Subcutaneous abdominal adipose tissue (tissue), 5 donors: ENCODE measurements at regions not wholly inside any gene's neighbourhood (a gene's known extent, or its start where the extent isn't known, plus 50 kb on each side); places are given as distances from the start of the nearest gene placed in this dataset.
"Not testable (repeated sequence)": the region's sequence is repeated elsewhere in the genome, so short reads cannot be mapped to it uniquely, and the experiment has no call there.

Experiments used
- H3K27ac ChIP-seq: one replicate; pipeline ENCODE4 v1.7.0; 2013; ENCODE audit warnings: low read depth, mild to moderate bottlenecking, inconsistent platforms, low read length, moderate library complexity
- H3K27me3 ChIP-seq, 5 donors: one replicate each; pipeline ENCODE4 v1.7.0; 2013; ENCODE audit warnings: low read length in 5 of 5, inconsistent platforms in 1 of 5; ENCODE audit not compliant: control insufficient read depth in 5 of 5, insufficient read depth in 4 of 5
- H3K36me3 ChIP-seq, 5 donors: one replicate each; pipeline ENCODE4 v1.7.0; 2013; ENCODE audit warnings: low read length in 5 of 5; ENCODE audit not compliant: control insufficient read depth in 5 of 5, insufficient read depth in 5 of 5
- H3K4me1 ChIP-seq, 5 donors: one replicate each; pipeline ENCODE4 v1.7.0; 2013; ENCODE audit warnings: low read length in 5 of 5, mild to moderate bottlenecking in 3 of 5, moderate library complexity in 1 of 5; ENCODE audit not compliant: control insufficient read depth in 5 of 5, insufficient read depth in 5 of 5
- H3K4me3 ChIP-seq, 5 donors: one replicate each; pipeline ENCODE4 v1.7.0; 2013; ENCODE audit warnings: low read length in 5 of 5, low read depth in 1 of 5
- H3K9ac ChIP-seq, 5 donors: one replicate each; pipeline ENCODE4 v1.7.0; 2013; ENCODE audit warnings: low read length in 5 of 5, mild to moderate bottlenecking in 4 of 5, moderate library complexity in 3 of 5
- H3K9me3 ChIP-seq, 5 donors: one replicate each; pipeline ENCODE4 v1.7.0; 2013; ENCODE audit warnings: low read length in 5 of 5; ENCODE audit not compliant: control insufficient read depth in 5 of 5
- donor health status: healthy.
- donor health status: healthy.
- donor health status: healthy.
- donor health status: healthy.
- donor health status: healthy.

DNA sequence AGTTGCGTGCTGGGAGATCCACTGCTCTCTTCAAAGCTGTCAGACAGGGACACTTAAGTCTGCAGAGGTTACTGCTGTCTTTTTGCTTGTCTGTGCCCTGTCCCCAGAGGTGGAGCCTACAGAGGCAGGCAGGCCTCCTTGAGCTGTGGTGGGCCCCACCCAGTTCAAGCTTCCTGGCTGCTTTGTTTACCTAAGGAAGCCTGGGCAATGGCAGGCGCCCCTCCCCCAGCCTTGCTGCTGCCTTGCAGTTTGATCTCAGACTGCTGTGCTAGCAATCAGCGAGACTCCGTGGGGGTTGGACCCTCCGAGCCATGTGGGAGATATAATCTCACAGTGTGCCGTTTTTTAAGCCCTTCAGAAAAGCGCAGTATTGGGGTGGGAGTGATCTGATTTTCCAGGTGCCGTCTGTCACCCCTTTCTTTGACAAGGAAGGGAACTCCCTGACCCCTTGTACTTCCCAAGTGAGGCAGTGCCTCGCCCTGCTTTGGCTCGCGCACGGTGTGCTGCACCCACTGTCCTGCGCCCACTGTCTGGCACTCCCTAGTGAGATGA is 340.6 kb downstream of the PAX1 start:
- not testable (repeated sequence) for H3K9me3 ChIP-seq, H3K27ac ChIP-seq, H3K4me3 ChIP-seq

DNA sequence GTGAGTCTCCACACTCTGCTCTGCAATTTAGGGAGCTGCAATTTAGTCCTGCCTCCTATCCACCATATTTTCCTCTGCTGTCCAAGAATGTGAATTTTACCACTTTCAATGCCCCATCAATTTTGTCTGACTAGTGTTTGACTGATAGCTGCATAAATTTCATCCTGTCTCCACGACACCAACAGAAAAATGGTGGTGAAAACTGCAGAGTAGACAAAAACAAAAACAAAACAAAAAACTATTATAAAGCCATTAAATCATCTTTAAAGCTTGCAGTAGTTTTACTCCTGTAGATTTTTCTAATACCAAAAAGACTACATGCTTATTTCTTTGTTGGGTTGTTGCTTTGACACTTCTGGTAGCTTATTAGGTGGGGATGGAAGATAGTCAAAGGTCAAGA is 322.0 kb downstream of the PAX1 start:
- H3K9me3 ChIP-seq = peaks cover 0 to 9% (median 6%) of the 10 kb centered on the region in 5 donors
- H3K27ac ChIP-seq = no peak overlapping the region
- no peak overlapping the region for H3K9ac ChIP-seq
- H3K27me3 ChIP-seq = no peaks in the 10 kb centered on the region
- H3K4me3 ChIP-seq = no peak overlapping the region
- H3K36me3 ChIP-seq = no peaks in the 10 kb centered on the region
- H3K4me1 ChIP-seq = no peaks in the 10 kb centered on the region

More for the DNA sequence above, 340.6 kb downstream of the PAX1 start:
- H3K4me1 ChIP-seq, H3K9ac ChIP-seq, H3K27me3 ChIP-seq, H3K36me3 ChIP-seq: not testable (repeated sequence)

DNA sequence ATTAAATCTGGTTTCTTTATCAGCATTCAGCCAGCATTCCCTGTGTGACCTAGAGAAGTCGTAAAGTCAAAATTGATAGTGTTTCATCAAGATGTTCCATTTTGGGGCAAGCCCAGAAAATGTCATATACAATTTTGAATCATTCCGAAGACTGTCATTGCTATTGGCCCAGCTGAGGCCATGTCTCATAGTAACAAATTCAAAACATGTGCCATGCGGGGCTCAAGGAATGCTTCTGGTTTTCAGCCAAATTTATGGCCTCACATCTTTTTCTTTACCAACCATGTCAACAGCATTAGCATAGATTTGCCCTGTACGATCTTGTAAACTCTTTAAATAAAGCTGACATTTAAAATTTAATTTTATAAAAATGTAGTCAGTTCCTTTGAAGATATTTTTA is 314.7 kb downstream of the PAX1 start:
- H3K36me3 ChIP-seq = no peaks in the 10 kb centered on the region
- H3K27ac ChIP-seq = no peak overlapping the region
- no peaks in the 10 kb centered on the region for H3K27me3 ChIP-seq
- H3K9ac ChIP-seq = no peak overlapping the region
- H3K9me3 ChIP-seq = no peaks in the 10 kb centered on the region
- no peak overlapping the region for H3K4me3 ChIP-seq
- H3K4me1 ChIP-seq = no peaks in the 10 kb centered on the region

DNA sequence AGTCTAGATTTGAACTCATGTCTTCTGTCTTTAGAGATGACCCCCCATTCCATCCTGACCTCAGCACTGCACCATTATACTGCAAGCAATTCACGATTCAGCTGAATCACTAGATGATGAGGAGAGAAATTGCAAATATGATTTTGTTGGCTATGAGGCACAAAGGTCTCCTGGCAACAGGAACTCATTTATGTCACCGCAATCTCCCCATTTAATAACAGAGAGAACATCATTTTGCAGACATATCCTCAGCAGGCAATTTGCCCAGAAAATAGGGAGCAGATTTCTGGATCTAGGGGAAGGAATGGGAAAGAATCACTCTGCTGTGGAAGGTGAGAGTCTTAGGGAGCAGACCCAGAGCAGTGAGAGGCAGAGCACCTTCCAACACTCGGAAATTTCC is 303.0 kb downstream of the PAX1 start:
- no peak overlapping the region for H3K4me3 ChIP-seq
- H3K36me3 ChIP-seq = no peaks in the 10 kb centered on the region
- no peak overlapping the region for H3K9ac ChIP-seq
- no peaks in the 10 kb centered on the region for H3K9me3 ChIP-seq
- no peak overlapping the region for H3K27ac ChIP-seq
- H3K27me3 ChIP-seq = no peaks in the 10 kb centered on the region
- no peaks in the 10 kb centered on the region for H3K4me1 ChIP-seq

DNA sequence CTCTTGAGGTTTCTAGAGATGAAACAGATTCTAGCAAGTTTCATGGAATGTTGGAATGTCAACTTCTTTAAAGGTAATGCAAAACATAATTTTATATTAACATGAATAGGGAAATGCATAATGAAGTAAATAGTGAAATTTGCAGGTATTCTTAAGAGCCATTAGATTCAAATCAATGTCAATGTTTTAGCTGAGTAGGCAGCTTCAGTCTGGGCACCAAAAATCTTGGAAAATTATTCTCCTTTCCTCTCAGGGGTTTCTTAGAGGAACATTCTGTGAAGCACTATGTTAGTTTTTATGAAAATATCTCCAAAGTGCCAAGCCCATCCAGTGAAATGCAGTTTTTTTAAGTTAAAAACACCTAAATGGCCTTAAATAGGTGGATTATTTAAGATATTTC is 300.8 kb downstream of the PAX1 start:
- H3K27ac ChIP-seq = no peak overlapping the region
- no peaks in the 10 kb centered on the region for H3K36me3 ChIP-seq
- H3K27me3 ChIP-seq = no peaks in the 10 kb centered on the region
- no peak overlapping the region for H3K4me3 ChIP-seq
- no peaks in the 10 kb centered on the region for H3K4me1 ChIP-seq
- no peak overlapping the region for H3K9ac ChIP-seq
- H3K9me3 ChIP-seq = no peaks in the 10 kb centered on the region

DNA sequence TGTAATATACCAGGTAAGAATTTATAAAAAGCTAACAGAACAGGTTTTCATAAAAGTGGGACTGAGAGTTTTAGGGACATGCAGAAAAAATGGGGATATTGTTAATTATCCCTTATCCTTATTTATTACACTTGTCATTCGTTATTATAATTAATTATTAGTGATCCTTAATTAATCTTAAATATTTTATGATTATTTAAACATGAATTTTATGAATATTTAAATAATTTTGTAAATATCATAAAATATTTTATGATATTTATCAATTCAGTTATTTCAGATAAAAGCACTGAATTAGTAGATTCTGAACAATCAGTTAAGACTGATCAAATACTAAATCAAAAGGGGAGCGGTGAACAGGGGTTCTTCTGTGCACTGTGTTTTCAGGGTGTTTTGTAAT is 300.1 kb downstream of the PAX1 start:
- no peaks in the 10 kb centered on the region for H3K36me3 ChIP-seq
- no peak overlapping the region for H3K27ac ChIP-seq
- no peaks in the 10 kb centered on the region for H3K9me3 ChIP-seq
- no peak overlapping the region for H3K4me3 ChIP-seq
- H3K4me1 ChIP-seq = no peaks in the 10 kb centered on the region
- H3K9ac ChIP-seq = no peak overlapping the region
- H3K27me3 ChIP-seq = no peaks in the 10 kb centered on the region

DNA sequence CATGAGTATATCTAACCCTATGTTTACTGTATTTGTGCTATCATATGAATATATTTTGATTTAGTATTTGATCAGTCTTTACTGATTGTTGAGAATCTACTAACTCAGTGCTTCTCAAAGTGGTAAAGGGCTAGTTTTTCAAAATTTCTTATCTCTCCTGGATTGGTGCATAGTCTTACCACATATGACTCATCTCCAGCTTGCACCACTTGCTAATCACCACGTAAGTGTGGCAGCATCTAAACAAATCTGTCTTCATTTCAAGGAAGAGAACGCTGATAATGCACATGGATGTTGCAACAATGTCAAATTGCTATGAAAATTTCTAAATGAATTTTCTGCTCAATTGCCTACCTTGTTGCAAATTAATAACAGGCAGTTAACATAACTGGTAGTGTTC is 299.5 kb downstream of the PAX1 start:
- Histone ChIP-seq H3K4me1 (no peaks in the 10 kb centered on the region), H3K27me3 (no peaks in the 10 kb centered on the region), H3K9me3 (no peaks in the 10 kb centered on the region), H3K36me3 (no peaks in the 10 kb centered on the region), H3K27ac (no peak overlapping the region), H3K9ac (no peak overlapping the region), H3K4me3 (no peak overlapping the region)

DNA sequence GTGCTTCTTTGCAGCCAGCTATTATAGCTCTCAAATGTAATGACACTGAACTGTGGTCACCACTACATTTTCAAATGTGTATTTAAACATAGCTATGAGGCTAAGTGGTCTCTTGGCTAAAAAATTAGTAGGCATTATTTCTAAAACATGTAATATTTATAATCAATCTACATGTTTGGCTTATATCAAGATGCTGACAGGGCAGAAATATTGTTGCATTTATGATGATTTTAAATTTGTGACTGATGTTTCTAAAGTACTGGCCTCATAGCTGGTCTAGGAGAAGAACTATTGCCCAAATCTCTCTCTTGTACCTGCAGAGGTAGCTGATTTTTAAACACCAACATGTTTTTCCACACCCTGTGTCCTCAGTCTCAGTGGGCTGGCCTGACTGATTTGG is 298.2 kb downstream of the PAX1 start:
- H3K9ac ChIP-seq = no peak overlapping the region
- no peak overlapping the region for H3K27ac ChIP-seq
- no peaks in the 10 kb centered on the region for H3K27me3 ChIP-seq
- no peaks in the 10 kb centered on the region for H3K4me1 ChIP-seq
- no peak overlapping the region for H3K4me3 ChIP-seq
- no peaks in the 10 kb centered on the region for H3K36me3 ChIP-seq
- H3K9me3 ChIP-seq = no peaks in the 10 kb centered on the region

DNA sequence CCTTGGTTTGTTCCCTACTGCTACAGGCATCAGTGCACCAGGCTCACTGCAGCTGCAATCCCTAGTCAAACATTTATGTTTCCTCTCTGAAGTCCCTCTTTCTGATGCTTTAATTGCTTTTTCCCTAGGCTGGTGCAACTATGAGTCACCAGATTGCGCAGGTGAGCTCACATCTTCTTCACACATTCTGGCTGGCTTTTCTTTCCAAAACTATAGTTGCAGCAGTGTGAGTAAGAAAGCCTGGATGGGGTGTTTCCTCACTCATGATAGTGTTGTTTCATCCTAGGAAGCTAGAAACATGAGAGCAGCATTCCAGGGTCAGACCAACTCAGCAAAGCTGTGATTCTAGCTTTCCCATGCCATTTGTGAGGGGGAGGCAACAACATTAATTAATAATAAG is 296.4 kb downstream of the PAX1 start:
- Histone ChIP-seq H3K9ac (no peak overlapping the region), H3K27ac (no peak overlapping the region), H3K4me3 (no peak overlapping the region), H3K4me1 (no peaks in the 10 kb centered on the region), H3K27me3 (no peaks in the 10 kb centered on the region), H3K36me3 (no peaks in the 10 kb centered on the region), H3K9me3 (no peaks in the 10 kb centered on the region)

DNA sequence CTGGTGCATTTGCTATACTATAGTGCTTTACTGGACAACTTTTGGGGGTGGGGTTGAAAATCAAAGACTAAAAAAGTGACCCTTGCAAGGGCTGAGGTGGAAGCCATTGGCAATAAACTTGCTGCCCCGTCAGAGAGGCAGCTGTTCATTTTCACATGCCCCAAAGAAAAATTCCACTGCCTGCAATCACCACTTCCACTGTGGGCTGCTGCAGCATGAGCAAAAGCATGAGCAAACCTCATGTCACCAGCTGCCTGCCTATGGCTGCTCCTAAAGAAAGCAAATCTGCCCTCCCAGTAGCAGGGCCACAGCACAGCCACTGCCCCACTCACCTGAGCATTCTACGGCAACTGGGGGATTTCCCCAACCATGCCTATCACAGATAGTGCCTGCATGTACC is 290.0 kb downstream of the PAX1 start:
- no peak overlapping the region for H3K9ac ChIP-seq
- H3K9me3 ChIP-seq = peaks cover 0 to 4% (median 0%) of the 10 kb centered on the region in 5 donors
- no peak overlapping the region for H3K27ac ChIP-seq
- H3K4me3 ChIP-seq = no peak overlapping the region
- H3K27me3 ChIP-seq = no peaks in the 10 kb centered on the region
- no peaks in the 10 kb centered on the region for H3K36me3 ChIP-seq
- no peaks in the 10 kb centered on the region for H3K4me1 ChIP-seq

DNA sequence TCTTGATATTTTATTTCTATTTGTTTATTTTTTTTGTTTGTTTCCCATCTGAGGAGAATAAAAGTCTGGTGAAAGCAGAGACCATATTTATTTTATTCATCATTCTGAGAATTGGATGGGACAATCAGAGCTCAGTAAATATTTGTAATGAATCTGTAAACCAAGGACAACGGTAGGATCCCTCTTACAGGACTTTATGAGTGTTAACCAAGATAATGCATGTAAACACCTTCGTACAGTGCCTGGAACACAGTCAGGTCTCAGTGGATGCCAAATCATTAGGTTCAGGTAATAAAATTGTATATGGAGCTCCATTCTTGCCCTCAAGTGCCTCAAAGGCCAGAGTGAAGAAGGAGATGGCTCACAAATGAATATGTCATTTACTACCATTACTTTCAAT is 288.7 kb downstream of the PAX1 start:
- Histone ChIP-seq H3K27me3 (no peaks in the 10 kb centered on the region), H3K4me3 (no peak overlapping the region), H3K27ac (no peak overlapping the region), H3K4me1 (no peaks in the 10 kb centered on the region), H3K36me3 (no peaks in the 10 kb centered on the region), H3K9ac (no peak overlapping the region), H3K9me3 (peaks cover 0 to 4% (median 0%) of the 10 kb centered on the region in 5 donors)
